ENCODE measurements at regions not wholly inside any gene's neighbourhood (a gene's known extent, or its start where the extent isn't known, plus 50 kb on each side); places are given as distances from the start of the nearest gene placed in this dataset.
"Not testable (repeated sequence)": the region's sequence is repeated elsewhere in the genome, so short reads cannot be mapped to it uniquely, and the experiment has no call there.

DNA sequence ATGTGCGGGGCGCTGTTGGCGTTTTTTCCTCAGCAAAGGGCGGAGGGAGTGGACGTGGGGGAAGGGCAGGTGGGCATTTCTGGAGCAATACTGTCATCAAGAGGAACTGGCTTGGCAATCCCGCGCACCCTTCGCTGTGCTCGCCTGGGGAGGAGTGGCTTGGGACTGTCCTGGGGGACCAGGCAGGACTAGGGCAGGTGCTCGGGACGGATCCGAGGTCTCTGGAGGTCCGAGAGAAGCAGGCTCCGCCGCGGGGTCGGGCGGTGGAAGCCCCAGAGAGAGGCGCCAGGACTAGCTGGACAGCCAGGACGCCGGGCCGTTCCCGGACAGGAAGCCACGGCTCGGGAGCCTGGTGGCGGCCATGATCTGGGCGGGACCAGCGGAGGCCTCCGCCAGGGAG lies 282.5 kb upstream of the AGTR2 start (continued):
- peak; percentile 85; the same call in 1 of the 2 replicates for TF ChIP-seq SMAD1 (CRISPR knock-in tag; IDR thresholded peaks at IDR 0.05; ENCODE audit: borderline replicate concordance, low read depth)
- TF ChIP-seq, protein P1, sequence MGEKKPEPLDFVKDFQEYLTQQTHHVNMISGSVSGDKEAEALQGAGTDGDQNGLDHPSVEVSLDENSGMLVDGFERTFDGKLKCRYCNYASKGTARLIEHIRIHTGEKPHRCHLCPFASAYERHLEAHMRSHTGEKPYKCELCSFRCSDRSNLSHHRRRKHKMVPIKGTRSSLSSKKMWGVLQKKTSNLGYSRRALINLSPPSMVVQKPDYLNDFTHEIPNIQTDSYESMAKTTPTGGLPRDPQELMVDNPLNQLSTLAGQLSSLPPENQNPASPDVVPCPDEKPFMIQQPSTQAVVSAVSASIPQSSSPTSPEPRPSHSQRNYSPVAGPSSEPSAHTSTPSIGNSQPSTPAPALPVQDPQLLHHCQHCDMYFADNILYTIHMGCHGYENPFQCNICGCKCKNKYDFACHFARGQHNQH (CRISPR knock-in tag; IDR thresholded peaks at IDR 0.05): peak; percentile 29; the same call in 1 of the 2 replicates
- TF ChIP-seq TCF12 (IDR thresholded peaks at IDR 0.05): not testable (repeated sequence)
- peak; percentile 72; the same call in 1 of the 2 replicates for TF ChIP-seq TCF12 (CRISPR knock-in tag; IDR thresholded peaks at IDR 0.05)
- TF ChIP-seq RARA (CRISPR knock-in tag; IDR thresholded peaks at IDR 0.05): peak; percentile 52
- 0 out of 2 replicates have a peak, but pooled peaks have one; percentile 33 for TF ChIP-seq CCDC6 (CRISPR knock-in tag; IDR thresholded peaks at IDR 0.05)
- TF ChIP-seq, protein P2, sequence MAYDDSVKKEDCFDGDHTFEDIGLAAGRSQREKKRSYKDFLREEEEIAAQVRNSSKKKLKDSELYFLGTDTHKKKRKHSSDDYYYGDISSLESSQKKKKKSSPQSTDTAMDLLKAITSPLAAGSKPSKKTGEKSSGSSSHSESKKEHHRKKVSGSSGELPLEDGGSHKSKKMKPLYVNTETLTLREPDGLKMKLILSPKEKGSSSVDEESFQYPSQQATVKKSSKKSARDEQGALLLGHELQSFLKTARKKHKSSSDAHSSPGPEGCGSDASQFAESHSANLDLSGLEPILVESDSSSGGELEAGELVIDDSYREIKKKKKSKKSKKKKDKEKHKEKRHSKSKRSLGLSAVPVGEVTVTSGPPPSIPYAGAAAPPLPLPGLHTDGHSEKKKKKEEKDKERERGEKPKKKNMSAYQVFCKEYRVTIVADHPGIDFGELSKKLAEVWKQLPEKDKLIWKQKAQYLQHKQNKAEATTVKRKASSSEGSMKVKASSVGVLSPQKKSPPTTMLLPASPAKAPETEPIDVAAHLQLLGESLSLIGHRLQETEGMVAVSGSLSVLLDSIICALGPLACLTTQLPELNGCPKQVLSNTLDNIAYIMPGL (CRISPR knock-in tag; IDR thresholded peaks at IDR 0.05; ENCODE audit: borderline replicate concordance in 1 of 2, low read depth in 1 of 2): peak; percentile 75 to 90
- TF ChIP-seq ZNF441 (CRISPR knock-in tag; IDR thresholded peaks at IDR 0.05; ENCODE audit: borderline replicate concordance): peak; percentile 33; the same call in 1 of the 2 replicates
- TF ChIP-seq, protein P3, sequence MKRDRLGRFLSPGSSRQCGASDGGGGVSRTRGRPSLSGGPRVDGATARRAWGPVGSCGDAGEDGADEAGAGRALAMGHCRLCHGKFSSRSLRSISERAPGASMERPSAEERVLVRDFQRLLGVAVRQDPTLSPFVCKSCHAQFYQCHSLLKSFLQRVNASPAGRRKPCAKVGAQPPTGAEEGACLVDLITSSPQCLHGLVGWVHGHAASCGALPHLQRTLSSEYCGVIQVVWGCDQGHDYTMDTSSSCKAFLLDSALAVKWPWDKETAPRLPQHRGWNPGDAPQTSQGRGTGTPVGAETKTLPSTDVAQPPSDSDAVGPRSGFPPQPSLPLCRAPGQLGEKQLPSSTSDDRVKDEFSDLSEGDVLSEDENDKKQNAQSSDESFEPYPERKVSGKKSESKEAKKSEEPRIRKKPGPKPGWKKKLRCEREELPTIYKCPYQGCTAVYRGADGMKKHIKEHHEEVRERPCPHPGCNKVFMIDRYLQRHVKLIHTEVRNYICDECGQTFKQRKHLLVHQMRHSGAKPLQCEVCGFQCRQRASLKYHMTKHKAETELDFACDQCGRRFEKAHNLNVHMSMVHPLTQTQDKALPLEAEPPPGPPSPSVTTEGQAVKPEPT (CRISPR knock-in tag; IDR thresholded peaks at IDR 0.05; ENCODE audit: low read depth): peak; percentile 75; the same call in 1 of the 2 replicates
- TF ChIP-seq MYC (CRISPR knock-in tag; IDR thresholded peaks at IDR 0.05; ENCODE audit: borderline replicate concordance): peak; percentile 63
- TF ChIP-seq ZFY (CRISPR knock-in tag; IDR thresholded peaks at IDR 0.05): peak; percentile 71
- TF ChIP-seq, protein P4, sequence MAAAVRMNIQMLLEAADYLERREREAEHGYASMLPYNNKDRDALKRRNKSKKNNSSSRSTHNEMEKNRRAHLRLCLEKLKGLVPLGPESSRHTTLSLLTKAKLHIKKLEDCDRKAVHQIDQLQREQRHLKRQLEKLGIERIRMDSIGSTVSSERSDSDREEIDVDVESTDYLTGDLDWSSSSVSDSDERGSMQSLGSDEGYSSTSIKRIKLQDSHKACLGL (CRISPR knock-in tag; IDR thresholded peaks at IDR 0.05): peak; percentile 76
- 0 out of 2 replicates have a peak, but pooled peaks have one; percentile 45 for TF ChIP-seq DPF2 (CRISPR knock-in tag; IDR thresholded peaks at IDR 0.05; ENCODE audit: borderline replicate concordance, low read depth)
- TF ChIP-seq, protein P5, sequence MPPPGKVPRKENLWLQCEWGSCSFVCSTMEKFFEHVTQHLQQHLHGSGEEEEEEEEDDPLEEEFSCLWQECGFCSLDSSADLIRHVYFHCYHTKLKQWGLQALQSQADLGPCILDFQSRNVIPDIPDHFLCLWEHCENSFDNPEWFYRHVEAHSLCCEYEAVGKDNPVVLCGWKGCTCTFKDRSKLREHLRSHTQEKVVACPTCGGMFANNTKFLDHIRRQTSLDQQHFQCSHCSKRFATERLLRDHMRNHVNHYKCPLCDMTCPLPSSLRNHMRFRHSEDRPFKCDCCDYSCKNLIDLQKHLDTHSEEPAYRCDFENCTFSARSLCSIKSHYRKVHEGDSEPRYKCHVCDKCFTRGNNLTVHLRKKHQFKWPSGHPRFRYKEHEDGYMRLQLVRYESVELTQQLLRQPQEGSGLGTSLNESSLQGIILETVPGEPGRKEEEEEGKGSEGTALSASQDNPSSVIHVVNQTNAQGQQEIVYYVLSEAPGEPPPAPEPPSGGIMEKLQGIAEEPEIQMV (CRISPR knock-in tag; IDR thresholded peaks at IDR 0.05; ENCODE audit: low read depth): peak; percentile 79; the same call in 1 of the 2 replicates
- peak; percentile 23; the same call in 1 of the 2 replicates for TF ChIP-seq ZNF484 (CRISPR knock-in tag; IDR thresholded peaks at IDR 0.05; ENCODE audit: borderline replicate concordance, low read depth)
- 0 out of 2 replicates have a peak, but pooled peaks have one; percentile 26 for TF ChIP-seq ZNF709 (CRISPR knock-in tag; IDR thresholded peaks at IDR 0.05)
- 0 out of 2 replicates have a peak, but pooled peaks have one; percentile 29 for TF ChIP-seq HES4 (CRISPR knock-in tag; IDR thresholded peaks at IDR 0.05; ENCODE audit: borderline replicate concordance)
- TF ChIP-seq MXD4 (CRISPR knock-in tag; IDR thresholded peaks at IDR 0.05): peak; percentile 40; the same call in 1 of the 2 replicates
